Epithelial cell of proximal tubule (primary cell): ENCODE measurements at regions not wholly inside any gene's neighbourhood (a gene's known extent, or its start where the extent isn't known, plus 50 kb on each side); places are given as distances from the start of the nearest gene placed in this dataset.

Experiments used
- DNase-seq: peaks from one replicate; pipeline ENCODE4 v3.0.0-alpha.2; 2011; ENCODE audit warnings: low read depth
- H3K4me3 ChIP-seq: 2 replicates; pipeline ENCODE4 v1.5.1; 2011; ENCODE audit warnings: low read depth, mild to moderate bottlenecking, low read length
- TF ChIP-seq, protein P1 (sequence below): conservative IDR thresholded peaks from 2 replicates; pipeline ENCODE4 v1.5.1; 2012; ENCODE audit warnings: low read depth, mild to moderate bottlenecking, low read length

DNA sequence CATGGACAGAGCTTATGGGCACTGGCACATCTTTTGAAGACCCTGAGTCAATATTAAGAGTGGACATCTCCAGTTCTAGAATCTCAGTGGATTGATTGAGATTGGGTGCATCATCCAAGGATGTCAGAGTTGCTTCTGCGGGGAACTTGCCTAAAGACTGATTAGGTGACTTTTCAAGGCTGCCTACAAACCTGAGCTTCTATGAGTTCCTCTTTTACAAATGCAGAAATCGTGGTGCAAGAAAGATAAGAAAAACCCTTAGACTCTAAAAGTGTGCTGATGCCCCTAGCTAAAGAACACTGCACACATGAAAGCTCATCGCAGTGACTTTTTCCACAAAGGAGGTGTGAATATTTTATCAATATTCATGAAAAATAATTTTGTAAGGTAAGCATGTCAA, 86.8 kb upstream of the NEDD4L start:
- TF ChIP-seq, protein P1, sequence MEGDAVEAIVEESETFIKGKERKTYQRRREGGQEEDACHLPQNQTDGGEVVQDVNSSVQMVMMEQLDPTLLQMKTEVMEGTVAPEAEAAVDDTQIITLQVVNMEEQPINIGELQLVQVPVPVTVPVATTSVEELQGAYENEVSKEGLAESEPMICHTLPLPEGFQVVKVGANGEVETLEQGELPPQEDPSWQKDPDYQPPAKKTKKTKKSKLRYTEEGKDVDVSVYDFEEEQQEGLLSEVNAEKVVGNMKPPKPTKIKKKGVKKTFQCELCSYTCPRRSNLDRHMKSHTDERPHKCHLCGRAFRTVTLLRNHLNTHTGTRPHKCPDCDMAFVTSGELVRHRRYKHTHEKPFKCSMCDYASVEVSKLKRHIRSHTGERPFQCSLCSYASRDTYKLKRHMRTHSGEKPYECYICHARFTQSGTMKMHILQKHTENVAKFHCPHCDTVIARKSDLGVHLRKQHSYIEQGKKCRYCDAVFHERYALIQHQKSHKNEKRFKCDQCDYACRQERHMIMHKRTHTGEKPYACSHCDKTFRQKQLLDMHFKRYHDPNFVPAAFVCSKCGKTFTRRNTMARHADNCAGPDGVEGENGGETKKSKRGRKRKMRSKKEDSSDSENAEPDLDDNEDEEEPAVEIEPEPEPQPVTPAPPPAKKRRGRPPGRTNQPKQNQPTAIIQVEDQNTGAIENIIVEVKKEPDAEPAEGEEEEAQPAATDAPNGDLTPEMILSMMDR = no peak
- DNase-seq = no peak
- H3K4me3 ChIP-seq = no peak overlapping the region

DNA sequence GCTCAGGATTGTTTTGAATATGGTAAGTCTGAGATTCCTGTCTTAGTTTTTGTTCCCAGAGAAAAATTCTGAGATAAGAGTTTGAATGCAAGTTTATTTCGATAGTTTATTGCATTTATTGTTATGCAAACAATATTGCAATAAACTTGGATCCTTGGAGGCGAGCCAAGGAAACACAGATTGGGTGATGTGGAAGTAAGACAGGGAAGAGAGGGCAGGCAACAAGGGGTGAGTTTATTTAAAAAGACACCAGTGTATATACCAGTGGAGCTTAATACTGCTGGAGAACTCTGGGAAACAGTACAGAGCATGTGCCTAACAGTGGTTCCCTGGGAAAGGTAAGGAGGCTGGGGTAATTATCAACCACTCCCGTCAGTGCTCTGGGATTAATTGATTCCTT, 87.5 kb upstream of the NEDD4L start:
- DNase-seq = no peak
- TF ChIP-seq, protein P1 = no peak

DNA sequence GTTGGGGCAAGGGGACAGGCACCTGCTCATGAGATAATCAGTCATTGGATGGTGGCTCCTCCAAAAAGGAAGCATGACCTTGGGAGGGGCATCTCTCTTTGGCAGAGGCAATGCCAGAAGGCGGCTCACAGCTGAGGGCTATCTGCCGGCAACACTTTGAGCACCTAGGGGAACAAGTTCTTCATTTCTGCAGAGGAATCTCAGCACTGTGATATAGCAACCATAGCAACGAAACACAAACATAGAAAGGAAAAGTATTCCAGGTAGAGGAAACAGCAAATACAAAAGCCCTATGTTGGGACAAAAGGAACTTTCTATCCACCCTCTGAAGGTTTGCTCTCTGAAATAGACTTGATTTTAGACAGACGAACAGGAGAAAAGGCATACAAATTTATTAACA, 89.1 kb upstream of the NEDD4L start:
- TF ChIP-seq, protein P1 = no peak
- DNase-seq = no peak

More for the DNA sequence above, 87.5 kb upstream of the NEDD4L start:
- no peak overlapping the region for H3K4me3 ChIP-seq

DNA sequence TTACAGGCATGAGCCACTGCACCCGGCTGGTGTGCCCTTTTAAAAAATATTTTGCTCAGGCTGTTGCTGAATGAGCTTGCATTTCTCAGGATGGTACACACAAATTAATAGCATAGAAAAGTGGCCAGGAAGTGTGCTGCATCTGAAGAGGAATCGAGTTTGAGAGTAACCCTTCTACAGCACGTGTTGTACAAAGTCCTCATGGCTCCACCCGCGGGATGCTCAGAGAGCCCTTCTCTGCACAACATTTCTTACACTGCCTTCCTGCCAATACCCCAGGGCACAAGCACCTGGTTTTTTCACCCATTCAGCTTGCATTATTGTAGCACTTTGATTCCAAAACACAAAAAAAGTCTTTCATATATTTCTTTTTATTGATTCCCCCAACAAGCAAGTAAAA, 90.1 kb upstream of the NEDD4L start:
- TF ChIP-seq, protein P1 = no peak
- DNase-seq = no peak
- H3K4me3 ChIP-seq = no peak overlapping the region

More for the DNA sequence above, 89.1 kb upstream of the NEDD4L start:
- H3K4me3 ChIP-seq = no peak overlapping the region

DNA sequence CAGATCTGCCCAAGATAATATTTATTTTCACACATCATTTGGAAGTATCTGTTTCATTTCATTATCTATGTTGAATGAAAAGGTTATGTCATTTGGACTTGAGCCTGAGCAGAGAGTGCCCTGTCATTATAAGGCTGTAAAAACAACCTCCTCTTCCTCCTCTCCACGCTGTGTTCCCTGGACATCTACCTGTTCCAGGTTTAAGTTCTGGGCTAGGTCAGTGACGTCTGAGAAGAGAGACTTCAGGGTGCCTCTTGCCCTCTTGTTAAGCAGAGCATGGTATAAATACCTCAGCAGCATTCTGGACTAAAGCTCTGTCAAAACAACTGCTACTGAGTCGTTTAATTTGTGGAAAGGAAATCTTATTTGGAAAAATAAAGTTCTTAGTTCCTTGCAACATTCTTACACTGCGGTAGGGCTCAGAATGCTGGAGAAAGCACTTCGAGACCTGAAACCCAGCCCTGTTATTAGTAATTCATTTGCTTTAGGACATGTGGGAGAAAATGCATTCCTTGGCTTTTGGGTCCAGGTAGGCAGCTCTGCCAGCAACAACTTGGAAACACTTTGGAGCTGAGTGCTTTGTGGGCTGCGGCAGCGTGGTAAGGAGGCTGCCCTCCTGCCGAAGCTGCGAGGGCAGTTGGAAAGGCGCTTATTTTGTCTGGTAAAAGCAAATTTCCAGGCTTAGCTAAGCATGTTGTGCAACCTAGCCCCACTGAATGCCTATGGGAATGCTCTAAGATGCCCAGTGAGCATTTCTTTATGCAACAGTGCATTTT, 91.8 kb upstream of the NEDD4L start:
- DNase-seq = no peak
- TF ChIP-seq, protein P1 = no peak
- H3K4me3 ChIP-seq = no peak overlapping the region

DNA sequence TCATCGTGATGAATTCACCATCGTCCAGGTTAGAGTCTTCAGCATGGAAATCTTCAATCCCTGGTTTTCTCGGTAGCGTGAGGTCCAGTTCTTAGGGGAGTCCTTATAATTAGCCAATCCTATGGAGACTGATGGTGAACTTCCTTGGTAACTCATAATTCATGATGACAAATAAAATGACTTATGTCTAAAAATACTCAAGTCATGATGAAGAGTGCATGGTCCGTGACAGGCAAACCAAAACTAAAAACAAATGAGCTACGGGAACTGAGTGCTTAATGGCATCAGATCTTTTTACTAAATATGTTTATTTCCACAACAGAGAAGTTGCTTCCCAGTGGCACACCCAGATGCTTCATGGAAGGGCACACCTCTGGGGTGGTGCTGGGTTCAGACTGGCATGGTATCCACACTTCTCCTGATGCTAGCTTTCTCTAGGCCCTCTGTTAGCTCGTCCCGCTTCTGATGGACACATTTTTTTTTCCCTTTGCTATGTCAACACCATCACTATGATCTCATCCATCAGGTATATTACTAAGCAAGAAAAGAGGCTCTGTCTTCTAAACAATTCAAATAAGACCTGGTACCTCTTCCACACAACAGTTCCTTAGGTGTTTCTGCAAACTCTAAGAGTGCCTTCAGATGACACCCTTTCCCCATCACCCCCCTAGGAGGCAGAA, 92.8 kb upstream of the NEDD4L start:
- no peak overlapping the region for H3K4me3 ChIP-seq
- TF ChIP-seq, protein P1 = no peak
- DNase-seq = no peak
